IMR-90 (cell line): ENCODE measurements at regions not wholly inside any gene's neighbourhood (a gene's known extent, or its start where the extent isn't known, plus 50 kb on each side); places are given as distances from the start of the nearest gene placed in this dataset.

Experiments
- ATAC-seq: fragments of 200-7000 bp; cut with Tn5 transposase; 2 replicates; pipeline ENCODE4 v1.9.1; 2020; ENCODE audit warnings: low read depth, mild to moderate bottlenecking, moderate library complexity
- BruUV-seq: library from RNA; stranded (reverse); fragments of 400-500 nt; replicated peaks from 2 replicates; lab custom pipeline; 2021; lab: Mats Ljungman, UMichigan
- CTCF ChIA-PET: fragments of 300-600 bp; formaldehyde crosslinking; extraction: SDS; loops from one replicate; lab custom pipeline; 2021; ENCODE audit warnings: antibody characterized with exemption; lab: Yijun Ruan, JAX
- POLR2A ChIA-PET: fragments of 300-600 bp; sonication (Branson Sonifier 250); formaldehyde crosslinking; loops from one replicate; lab custom pipeline; 2022; ENCODE audit warnings: antibody characterized with exemption; ENCODE audit not compliant: unreplicated experiment; lab: Charles Lee
- DNase-seq: peaks from one replicate; pipeline ENCODE4 v3.0.0; 2013
- H2AFZ ChIP-seq: replicated peaks from 2 replicates; pipeline ENCODE3; 2013; ENCODE audit warnings: low read length, mild to moderate bottlenecking; ENCODE audit not compliant: poor library complexity
- H2AK5ac ChIP-seq: 2 replicates; pipeline ENCODE4 v1.6.1; 2013; ENCODE audit warnings: low read depth, low read length, inconsistent platforms
- H2AK9ac ChIP-seq: replicated peaks from 2 replicates; pipeline ENCODE3; 2013; ENCODE audit warnings: mild to moderate bottlenecking, low read depth, low read length, moderate library complexity; ENCODE audit not compliant: poor library complexity
- H2BK120ac ChIP-seq: 2 replicates; pipeline ENCODE4 v1.6.1; 2013; ENCODE audit warnings: low read depth, low read length, inconsistent platforms
- H2BK15ac ChIP-seq: 3 replicates; pipeline ENCODE4 v1.6.1; 2013; ENCODE audit warnings: low read depth, low read length, inconsistent platforms
- H2BK20ac ChIP-seq: 2 replicates; pipeline ENCODE4 v1.6.1; 2013; ENCODE audit warnings: low read depth, mild to moderate bottlenecking, inconsistent platforms, low read length, moderate library complexity
- H2BK5ac ChIP-seq: 2 replicates; pipeline ENCODE4 v1.6.1; 2013; ENCODE audit warnings: mild to moderate bottlenecking, low read depth, low read length, inconsistent platforms; ENCODE audit not compliant: poor library complexity, severe bottlenecking
- H3K14ac ChIP-seq: replicated peaks from 2 replicates; pipeline ENCODE4 v1.6.1; 2013; ENCODE audit warnings: low read depth, low read length, inconsistent platforms
- H3K18ac ChIP-seq: 2 replicates; pipeline ENCODE4 v1.6.1; 2013; ENCODE audit warnings: low read depth, low read length, control low read depth
- H3K23ac ChIP-seq: 2 replicates; pipeline ENCODE4 v1.6.1; 2013; ENCODE audit warnings: low read depth, low read length, inconsistent platforms
- H3K27ac ChIP-seq: 2 replicates; pipeline ENCODE4 v1.5.1; 2013; ENCODE audit warnings: mild to moderate bottlenecking, control low read depth, low read length; ENCODE audit not compliant: insufficient read depth
- H3K27me3 ChIP-seq: 2 replicates; pipeline ENCODE4 v1.6.1; 2013; ENCODE audit warnings: low read length; ENCODE audit not compliant: control insufficient read depth, insufficient read depth
- H3K36me3 ChIP-seq: 2 replicates; pipeline ENCODE4 v1.6.1; 2013; ENCODE audit warnings: low read length, mixed read lengths; ENCODE audit not compliant: control insufficient read depth, insufficient read depth
- H3K4ac ChIP-seq: 2 replicates; pipeline ENCODE4 v1.6.1; 2013; ENCODE audit warnings: low read depth, low read length, inconsistent platforms
- H3K4me1 ChIP-seq: 2 replicates; pipeline ENCODE4 v1.6.1; 2013; ENCODE audit warnings: low read length, mixed read lengths; ENCODE audit not compliant: control insufficient read depth, insufficient read depth
- H3K4me2 ChIP-seq: 2 replicates; pipeline ENCODE4 v1.6.1; 2013; ENCODE audit warnings: low read depth, mild to moderate bottlenecking, control low read depth, low read length, moderate library complexity
- H3K4me3 ChIP-seq: 2 replicates; pipeline ENCODE4 v1.5.1; 2013; ENCODE audit warnings: low read depth, mild to moderate bottlenecking, control low read depth, low read length, moderate library complexity; ENCODE audit not compliant: insufficient read depth
- H3K56ac ChIP-seq: 2 replicates; pipeline ENCODE4 v1.6.1; 2013; ENCODE audit warnings: low read length, inconsistent platforms; ENCODE audit not compliant: insufficient read depth; ENCODE audit errors: extremely low read depth
- H3K79me1 ChIP-seq, 2 experiments: 2 replicates each; pipeline ENCODE4 v1.6.1; 2013; ENCODE audit warnings: low read length in 2 of 2, inconsistent platforms in 1 of 2, low read depth in 1 of 2
- H3K9ac ChIP-seq: 2 replicates; pipeline ENCODE4 v1.6.1; 2013; ENCODE audit warnings: low read depth, low read length, control low read depth
- H3K9me1 ChIP-seq: 2 replicates; pipeline ENCODE4 v1.6.1; 2013; ENCODE audit warnings: low read length, inconsistent platforms; ENCODE audit not compliant: insufficient read depth
- H3K9me3 ChIP-seq: 2 replicates; pipeline ENCODE4 v1.6.1; 2013; ENCODE audit warnings: low read length; ENCODE audit not compliant: control insufficient read depth, insufficient read depth
- H4K20me1 ChIP-seq: 2 replicates; pipeline ENCODE4 v1.6.1; 2013; ENCODE audit warnings: low read length, inconsistent platforms; ENCODE audit not compliant: insufficient read depth
- H4K5ac ChIP-seq: 2 replicates; pipeline ENCODE4 v1.6.1; 2013; ENCODE audit warnings: mild to moderate bottlenecking, low read depth, low read length, control low read depth
- H4K8ac ChIP-seq, 2 experiments: 2 replicates each; pipeline ENCODE4 v1.6.1; 2013; ENCODE audit warnings: low read depth in 2 of 2, low read length in 2 of 2, control low read depth in 1 of 2, inconsistent platforms in 1 of 2
- H4K91ac ChIP-seq: 2 replicates; pipeline ENCODE4 v1.6.1; 2013; ENCODE audit warnings: low read depth, low read length, inconsistent platforms; ENCODE audit not compliant: insufficient read depth
- RCOR1 ChIP-seq: IDR thresholded peaks from 2 replicates; pipeline ENCODE4 v1.6.1; 2012; ENCODE audit warnings: mild to moderate bottlenecking, low read length, improper control_type of control experiment; ENCODE audit not compliant: insufficient replicate concordance
- WGBS, 2 experiments: methylation state at CpG; one replicate each; pipeline versions ENCODE4 v1.1.5 to v1.1.7; 2013; ENCODE audit warnings: missing lambda C conversion rate in 2 of 2; ENCODE audit not compliant: insufficient read length in 1 of 2; ENCODE audit errors: extremely low coverage in 2 of 2; 5-methylcytosine and 5-hydroxymethylcytosine counted together
- dilution Hi-C: fragments of 300-500 bp; cut with HindIII; formaldehyde crosslinking; loops from one replicate; pipeline ENCODE4 v1.14.3; 2018; ENCODE audit warnings: low sequenced_read_pairs; ENCODE audit not compliant: unreplicated experiment
- in situ Hi-C: fragments of 300-500 bp; cut with MboI; formaldehyde crosslinking; loops from 3 replicates; pipeline ENCODE4 v1.14.3; 2019; ENCODE audit warnings: low sequenced_read_pairs, inconsistent platforms, mixed read lengths
- intact Hi-C: fragments of 100-400 bp; cut with micrococcal nuclease; formaldehyde crosslinking; loops from 2 replicates; pipeline ENCODE4 v1.10.0; 2022

GRCh38 chr14:36048667-36049066 is 127.9 kb downstream of the PTCSC3 start:
- no peaks in the 10 kb centered on the region for H3K4me1 ChIP-seq
- intact Hi-C loops, result no loop called here
- no peaks in the 10 kb centered on the region for H3K27me3 ChIP-seq
- no peaks in the 10 kb centered on the region for H3K36me3 ChIP-seq
- no peak overlapping the region for H3K18ac ChIP-seq
- no peak overlapping the region for H4K5ac ChIP-seq
- H2BK15ac ChIP-seq, result no peak overlapping the region
- H4K20me1 ChIP-seq, result no peaks in the 10 kb centered on the region
- CTCF ChIA-PET, result interaction anchor here (0.6 to 1.1 kb wide), 2 partner anchors 21 to 387 kb away, joined by 3 read pairs; no protein-coding TSS in a partner anchor
- H2AFZ ChIP-seq, result no peak overlapping the region
- no peak overlapping the region for H3K27ac ChIP-seq
- no peak overlapping the region for H4K91ac ChIP-seq
- no peak overlapping the region for H2AK9ac ChIP-seq
- no peak overlapping the region for H4K8ac ChIP-seq
- no peak overlapping the region for H3K4me2 ChIP-seq
- H3K4ac ChIP-seq, result no peak overlapping the region
- dilution Hi-C loops, result no loop called here
- no peak for DNase-seq
- H3K14ac ChIP-seq, result no peak overlapping the region
- H2AK5ac ChIP-seq, result no peak overlapping the region
- no TSS peak for BruUV-seq
- H3K9me3 ChIP-seq, result no peaks in the 10 kb centered on the region
- H2BK5ac ChIP-seq, result no peak overlapping the region
- H3K9me1 ChIP-seq, result no peaks in the 10 kb centered on the region
- no peak for ATAC-seq
- no peak overlapping the region for H3K23ac ChIP-seq
- H3K4me3 ChIP-seq, result no peak overlapping the region
- no peaks in the 10 kb centered on the region for H3K79me1 ChIP-seq
- no peak overlapping the region for H3K9ac ChIP-seq
- no peak for TF ChIP-seq RCOR1
- in situ Hi-C loops, result no loop called here
- 60% methylated on average over 3 of the region's 5 CpGs; no CpG with 5 or more reads in 1 of the 2 experiments for WGBS, 2 experiments
- no peak overlapping the region for H3K56ac ChIP-seq
- H2BK120ac ChIP-seq, result no peak overlapping the region
- POLR2A ChIA-PET, result no interaction called here
- no peak overlapping the region for H2BK20ac ChIP-seq
